Ishikawa (cell line): ENCODE measurements at regions not wholly inside any gene's neighbourhood (a gene's known extent, or its start where the extent isn't known, plus 50 kb on each side); places are given as distances from the start of the nearest gene placed in this dataset.

ENCODE experiments used
- CEBPB ChIP-seq: IDR thresholded peaks from 2 replicates; pipeline ENCODE4 v1.6.1; 2012
- CREB1 ChIP-seq: IDR thresholded peaks from 2 replicates; pipeline ENCODE4 v1.6.1; 2012; ENCODE audit warnings: low read depth
- EP300 ChIP-seq: IDR thresholded peaks from 2 replicates; pipeline ENCODE4 v1.6.1; 2012; ENCODE audit warnings: borderline replicate concordance
- FOXM1 ChIP-seq: IDR thresholded peaks from 2 replicates; pipeline ENCODE4 v1.6.1; 2012; ENCODE audit warnings: low read depth, borderline replicate concordance
- NFIC ChIP-seq: IDR thresholded peaks from 2 replicates; pipeline ENCODE4 v1.6.1; 2012
- RAD21 ChIP-seq: IDR thresholded peaks from 2 replicates; pipeline ENCODE4 v1.6.1; 2012; ENCODE audit warnings: low read depth
- REST ChIP-seq: IDR thresholded peaks from 2 replicates; pipeline ENCODE4 v1.6.1; 2012; ENCODE audit warnings: low read depth, mild to moderate bottlenecking
- TAF1 ChIP-seq: IDR thresholded peaks from 2 replicates; pipeline ENCODE4 v1.6.1; 2012; ENCODE audit warnings: low read depth, mild to moderate bottlenecking
- TCF12 ChIP-seq: IDR thresholded peaks from 2 replicates; pipeline ENCODE4 v1.6.1; 2012; ENCODE audit warnings: low read depth
- TEAD4 ChIP-seq: IDR thresholded peaks from 2 replicates; pipeline ENCODE4 v1.6.1; 2012
- YY1 ChIP-seq: IDR thresholded peaks from 2 replicates; pipeline ENCODE4 v1.6.1; 2012; ENCODE audit warnings: low read depth
- ZBTB7A ChIP-seq: IDR thresholded peaks from 2 replicates; pipeline ENCODE4 v1.6.1; 2012; ENCODE audit warnings: low read depth
- TF ChIP-seq, protein P1 (sequence below): IDR thresholded peaks from 2 replicates; pipeline ENCODE4 v1.6.1; 2012
- TF ChIP-seq, protein P2 (sequence below): IDR thresholded peaks from 2 replicates; pipeline ENCODE4 v1.6.1; 2012

GRCh38 chr2:181384923-181385322 lies 72.3 kb upstream of the ITGA4 start:
- no peak for TF ChIP-seq RAD21
- no peak for TF ChIP-seq CREB1
- TF ChIP-seq, protein P1, sequence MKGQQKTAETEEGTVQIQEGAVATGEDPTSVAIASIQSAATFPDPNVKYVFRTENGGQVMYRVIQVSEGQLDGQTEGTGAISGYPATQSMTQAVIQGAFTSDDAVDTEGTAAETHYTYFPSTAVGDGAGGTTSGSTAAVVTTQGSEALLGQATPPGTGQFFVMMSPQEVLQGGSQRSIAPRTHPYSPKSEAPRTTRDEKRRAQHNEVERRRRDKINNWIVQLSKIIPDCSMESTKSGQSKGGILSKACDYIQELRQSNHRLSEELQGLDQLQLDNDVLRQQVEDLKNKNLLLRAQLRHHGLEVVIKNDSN: no peak
- no peak for TF ChIP-seq ZBTB7A
- no peak for TF ChIP-seq TAF1
- TF ChIP-seq YY1: no peak
- TF ChIP-seq TCF12: no peak
- TF ChIP-seq REST: no peak
- TF ChIP-seq EP300: no peak
- no peak for TF ChIP-seq CEBPB
- TF ChIP-seq, protein P2, sequence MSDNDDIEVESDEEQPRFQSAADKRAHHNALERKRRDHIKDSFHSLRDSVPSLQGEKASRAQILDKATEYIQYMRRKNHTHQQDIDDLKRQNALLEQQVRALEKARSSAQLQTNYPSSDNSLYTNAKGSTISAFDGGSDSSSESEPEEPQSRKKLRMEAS: no peak
- no peak for TF ChIP-seq FOXM1
- TF ChIP-seq TEAD4: no peak
- no peak for TF ChIP-seq NFIC
